Medulla oblongata (tissue), 1 donor: ENCODE measurements at regions not wholly inside any gene's neighbourhood (a gene's known extent, or its start where the extent isn't known, plus 50 kb on each side); places are given as distances from the start of the nearest gene placed in this dataset.
"Not testable (repeated sequence)": the region's sequence is repeated elsewhere in the genome, so short reads cannot be mapped to it uniquely, and the experiment has no call there.

Experiments used
- DNase-seq: peaks from one replicate; pipeline ENCODE4 v3.0.0-alpha.2; 2015; ENCODE audit errors: extremely low spot score

- no peak for DNase-seq
Measured at GRCh38 chr6:50463931-50464330, 249.4 kb upstream of the TFAP2D start.

GRCh38 chr6:50467931-50468330 is 245.4 kb upstream of the TFAP2D start:
- no peak for DNase-seq

- DNase-seq, result no peak
Measured at GRCh38 chr6:50471041-50471440, 242.3 kb upstream of the TFAP2D start.

GRCh38 chr6:50510361-50510760 is 203.0 kb upstream of the TFAP2D start:
- DNase-seq, result no peak

GRCh38 chr6:50520326-50521266 is 192.7 kb upstream of the TFAP2D start:
- no peak for DNase-seq

- no peak for DNase-seq
Measured at GRCh38 chr6:50524341-50524740, 189.0 kb upstream of the TFAP2D start.

- DNase-seq, result no peak
Measured at GRCh38 chr6:50527985-50528384, 185.3 kb upstream of the TFAP2D start.

- DNase-seq, result no peak
Measured at GRCh38 chr6:50539447-50539846, 173.9 kb upstream of the TFAP2D start.

- DNase-seq, result no peak
Measured at GRCh38 chr6:50541941-50542340, 171.4 kb upstream of the TFAP2D start.

- DNase-seq, result no peak
Measured at GRCh38 chr6:50543666-50544065, 169.7 kb upstream of the TFAP2D start.

GRCh38 chr6:50549026-50549425 is 164.3 kb upstream of the TFAP2D start:
- no peak for DNase-seq

- DNase-seq, result no peak
Measured at GRCh38 chr6:50549475-50549874, 163.9 kb upstream of the TFAP2D start.

- no peak for DNase-seq
Measured at GRCh38 chr6:50555982-50556381, 157.3 kb upstream of the TFAP2D start.

GRCh38 chr6:50565004-50565403 is 148.3 kb upstream of the TFAP2D start:
- no peak for DNase-seq

GRCh38 chr6:50571230-50571629 is 142.1 kb upstream of the TFAP2D start:
- DNase-seq, result not testable (repeated sequence)

- DNase-seq, result no peak
Measured at GRCh38 chr6:50585441-50586330, 127.6 kb upstream of the TFAP2D start.

- no peak for DNase-seq
Measured at GRCh38 chr6:50586331-50586675, 127.0 kb upstream of the TFAP2D start.

GRCh38 chr6:50589751-50590470 is 123.4 kb upstream of the TFAP2D start:
- no peak for DNase-seq

- no peak for DNase-seq
Measured at GRCh38 chr6:50591135-50591534, 122.2 kb upstream of the TFAP2D start.

- no peak for DNase-seq
Measured at GRCh38 chr6:50600280-50600679, 113.0 kb upstream of the TFAP2D start.

GRCh38 chr6:50602292-50602691 is 111.0 kb upstream of the TFAP2D start:
- peak; percentile 51 for DNase-seq

GRCh38 chr6:50608421-50608820 is 104.9 kb upstream of the TFAP2D start:
- DNase-seq, result no peak
